ENCODE measurements at regions not wholly inside any gene's neighbourhood (a gene's known extent, or its start where the extent isn't known, plus 50 kb on each side); places are given as distances from the start of the nearest gene placed in this dataset.

GRCh38 chr5:158456241-158456640 lies 597.3 kb upstream of the CLINT1 start:
- intact Hi-C loops (cut with micrococcal nuclease): no loop called here
- H3K27me3 ChIP-seq (ENCODE audit: low read length): peaks cover 7% of the 10 kb centered on the region; the same call in 1 of the 2 replicates
- no peaks in the 10 kb centered on the region for H4K20me1 ChIP-seq (ENCODE audit: low read length)
- no peaks in the 10 kb centered on the region for H3K79me2 ChIP-seq (ENCODE audit: low read length)
- no peaks in the 10 kb centered on the region for H3K9me2 ChIP-seq (replicated peaks; ENCODE audit: low read length)
- no TSS peak for BruUV-seq (replicated peaks)
- ATAC-seq: no peak
- H3F3A ChIP-seq (ENCODE audit: low read length, unreplicated experiment): no peaks in the 10 kb centered on the region
- no peak for DNase-seq
- H3K4me3 ChIP-seq (ENCODE audit: low read length): no peak overlapping the region
- no peak for TF ChIP-seq CTCF (conservative IDR thresholded peaks at IDR 0.05; ENCODE audit: low read depth, low read length)
- TF ChIP-seq EZH2phosphoT487 (IDR thresholded peaks at IDR 0.05; ENCODE audit: borderline replicate concordance, low read length): no peak
- TF ChIP-seq EZH2 (IDR thresholded peaks at IDR 0.05; ENCODE audit: low read length, unreplicated experiment): no peak
- no peak overlapping the region for H3K9ac ChIP-seq (ENCODE audit: low read length)
- no peaks in the 10 kb centered on the region for H3K36me3 ChIP-seq (ENCODE audit: low read depth, low read length)
- H3K4me1 ChIP-seq (ENCODE audit: insufficient read depth, low read length): peaks cover 10% of the 10 kb centered on the region; the same call in 1 of the 2 replicates
- no peak overlapping the region for H2AFZ ChIP-seq (ENCODE audit: low read length)
- ChIA-PET POLR2A (ENCODE audit: unreplicated experiment) (interaction anchor here (0.6 kb wide), 1 partner anchor 281 kb away, joined by 8 read pairs; no protein-coding TSS in a partner anchor), CTCF (no interaction called here)
- no peak overlapping the region for H3K4me2 ChIP-seq (ENCODE audit: low read length)
- H3K9me3 ChIP-seq (ENCODE audit: low read length): no peaks in the 10 kb centered on the region
- no peak overlapping the region for H3K27ac ChIP-seq (ENCODE audit: low read length)

- DNase-seq: no peak
- Histone ChIP-seq H3K4me2 (ENCODE audit: low read length) (no peak overlapping the region), H3K9me3 (ENCODE audit: low read length) (no peaks in the 10 kb centered on the region), H3K36me3 (ENCODE audit: low read depth, low read length) (no peaks in the 10 kb centered on the region), H3F3A (ENCODE audit: low read length, unreplicated experiment) (no peaks in the 10 kb centered on the region), H3K27me3 (ENCODE audit: low read length) (peaks cover 27% of the 10 kb centered on the region), H3K4me1 (ENCODE audit: insufficient read depth, low read length) (peaks cover 10% of the 10 kb centered on the region; the same call in 1 of the 2 replicates), H3K4me3 (ENCODE audit: low read length) (no peak overlapping the region), H2AFZ (ENCODE audit: low read length) (no peak overlapping the region), H3K27ac (ENCODE audit: low read length) (no peak overlapping the region), H4K20me1 (ENCODE audit: low read length) (no peaks in the 10 kb centered on the region), H3K79me2 (ENCODE audit: low read length) (no peaks in the 10 kb centered on the region), H3K9me2 (replicated peaks; ENCODE audit: low read length) (no peaks in the 10 kb centered on the region), H3K9ac (ENCODE audit: low read length) (no peak overlapping the region)
- ATAC-seq: no peak
- intact Hi-C loops (cut with micrococcal nuclease): no loop called here
- no peak for TF ChIP-seq CTCF (conservative IDR thresholded peaks at IDR 0.05; ENCODE audit: low read depth, low read length)
- CTCF ChIA-PET: no interaction called here
- POLR2A ChIA-PET (ENCODE audit: unreplicated experiment): no interaction called here
- no TSS peak for BruUV-seq (replicated peaks)
Observed at GRCh38 chr5:158451993-158452672, 593.2 kb upstream of the CLINT1 start.

- Histone ChIP-seq H3K4me3 (ENCODE audit: low read length) (no peak overlapping the region), H3K9me3 (ENCODE audit: low read length) (no peaks in the 10 kb centered on the region), H2AFZ (ENCODE audit: low read length) (no peak overlapping the region), H3K4me1 (ENCODE audit: insufficient read depth, low read length) (peaks cover 3% of the 10 kb centered on the region; the same call in 1 of the 2 replicates), H3K9me2 (replicated peaks; ENCODE audit: low read length) (no peaks in the 10 kb centered on the region), H3K27me3 (ENCODE audit: low read length) (peaks cover 27% of the 10 kb centered on the region), H3K9ac (ENCODE audit: low read length) (no peak overlapping the region), H3F3A (ENCODE audit: low read length, unreplicated experiment) (no peaks in the 10 kb centered on the region), H3K79me2 (ENCODE audit: low read length) (no peaks in the 10 kb centered on the region), H4K20me1 (ENCODE audit: low read length) (no peaks in the 10 kb centered on the region), H3K36me3 (ENCODE audit: low read depth, low read length) (no peaks in the 10 kb centered on the region), H3K4me2 (ENCODE audit: low read length) (no peak overlapping the region), H3K27ac (ENCODE audit: low read length) (no peak overlapping the region)
- no TSS peak for BruUV-seq (replicated peaks)
- intact Hi-C loops (cut with micrococcal nuclease): no loop called here
- CTCF ChIA-PET: no interaction called here
- TF ChIP-seq CTCF (conservative IDR thresholded peaks at IDR 0.05; ENCODE audit: low read depth, low read length): no peak
- no peak for TF ChIP-seq EZH2phosphoT487 (IDR thresholded peaks at IDR 0.05; ENCODE audit: borderline replicate concordance, low read length)
- TF ChIP-seq EZH2 (IDR thresholded peaks at IDR 0.05; ENCODE audit: low read length, unreplicated experiment): no peak
- POLR2A ChIA-PET (ENCODE audit: unreplicated experiment): no interaction called here
- ATAC-seq (no peak), DNase-seq (no peak)
Observed at GRCh38 chr5:158451203-158451992, 592.5 kb upstream of the CLINT1 start.

All from PC-3 (cell line).